HG03066 (cell line): ENCODE measurements at regions not wholly inside any gene's neighbourhood (a gene's known extent, or its start where the extent isn't known, plus 50 kb on each side); places are given as distances from the start of the nearest gene placed in this dataset.

Experiments used
- ATAC-seq: cut with Tn5 transposase; IDR thresholded peaks from one replicate; pipeline ENCODE4 v1.9.1; 2021; ENCODE audit warnings: low read depth; ENCODE audit not compliant: unreplicated experiment

GRCh38 chr11:45062115-45062514 lies 84.3 kb upstream of the PRDM11 start:
- ATAC-seq, result no peak

GRCh38 chr11:45062974-45063635 lies 83.3 kb upstream of the PRDM11 start:
- no peak for ATAC-seq

- ATAC-seq, result no peak
Observed at GRCh38 chr11:45063669-45064068, 82.8 kb upstream of the PRDM11 start.

GRCh38 chr11:45067966-45068365 lies 78.5 kb upstream of the PRDM11 start:
- ATAC-seq, result no peak

- no peak for ATAC-seq
Observed at GRCh38 chr11:45071232-45071631, 75.2 kb upstream of the PRDM11 start.

GRCh38 chr11:45073685-45074141 lies 72.7 kb upstream of the PRDM11 start:
- ATAC-seq, result no peak

- no peak for ATAC-seq
Observed at GRCh38 chr11:45075519-45075918, 70.9 kb upstream of the PRDM11 start.

- no peak for ATAC-seq
Observed at GRCh38 chr11:45075952-45076351, 70.5 kb upstream of the PRDM11 start.

- ATAC-seq, result no peak
Observed at GRCh38 chr11:45076761-45077160, 69.7 kb upstream of the PRDM11 start.

- no peak for ATAC-seq
Observed at GRCh38 chr11:45078236-45079074, 68.0 kb upstream of the PRDM11 start.

- ATAC-seq, result no peak
Observed at GRCh38 chr11:45079075-45079444, 67.4 kb upstream of the PRDM11 start.

- no peak for ATAC-seq
Observed at GRCh38 chr11:45079567-45079942, 66.9 kb upstream of the PRDM11 start.

GRCh38 chr11:45079943-45080719 lies 66.3 kb upstream of the PRDM11 start:
- ATAC-seq, result no peak

- ATAC-seq, result no peak
Observed at GRCh38 chr11:45082744-45083543, 63.5 kb upstream of the PRDM11 start.

GRCh38 chr11:45083544-45084087 lies 62.8 kb upstream of the PRDM11 start:
- no peak for ATAC-seq

- no peak for ATAC-seq
Observed at GRCh38 chr11:45085646-45086501, 60.6 kb upstream of the PRDM11 start.

GRCh38 chr11:45086526-45086925 lies 59.9 kb upstream of the PRDM11 start:
- no peak for ATAC-seq

GRCh38 chr11:45087086-45087899 lies 59.1 kb upstream of the PRDM11 start:
- no peak for ATAC-seq

- ATAC-seq, result no peak
Observed at GRCh38 chr11:45087900-45088160, 58.6 kb upstream of the PRDM11 start.
